Left renal pelvis (tissue), 4 donors: ENCODE measurements at regions not wholly inside any gene's neighbourhood (a gene's known extent, or its start where the extent isn't known, plus 50 kb on each side); places are given as distances from the start of the nearest gene placed in this dataset.
"Not testable (repeated sequence)": the region's sequence is repeated elsewhere in the genome, so short reads cannot be mapped to it uniquely, and the experiment has no call there.

Source experiments
- DNase-seq, 4 donors: peaks; one replicate each; pipeline ENCODE4 v3.0.0-alpha.2; 2013; ENCODE audit warnings: low read depth in 4 of 4, low spot score in 3 of 4

DNA sequence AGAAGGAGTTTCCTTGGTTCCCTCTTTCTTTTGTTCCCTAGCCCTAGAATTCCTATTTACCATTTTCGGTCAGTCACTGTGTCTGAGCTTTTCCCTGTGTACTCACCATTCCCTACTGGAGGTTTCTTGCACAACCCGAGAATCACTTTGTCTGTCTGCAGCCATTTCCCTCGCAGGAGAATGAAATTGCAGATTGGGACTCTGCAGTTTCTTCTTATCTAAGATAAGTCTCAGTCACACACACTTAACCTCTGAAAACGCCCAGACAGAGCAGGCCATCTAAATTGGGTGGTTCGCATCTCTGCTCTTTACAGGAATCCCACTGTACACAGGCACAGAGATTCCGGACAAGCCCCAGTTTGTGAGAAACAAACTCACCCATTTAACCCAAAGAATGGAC lies 58.6 kb upstream of the CNTNAP2 start:
- no peak for DNase-seq

DNA sequence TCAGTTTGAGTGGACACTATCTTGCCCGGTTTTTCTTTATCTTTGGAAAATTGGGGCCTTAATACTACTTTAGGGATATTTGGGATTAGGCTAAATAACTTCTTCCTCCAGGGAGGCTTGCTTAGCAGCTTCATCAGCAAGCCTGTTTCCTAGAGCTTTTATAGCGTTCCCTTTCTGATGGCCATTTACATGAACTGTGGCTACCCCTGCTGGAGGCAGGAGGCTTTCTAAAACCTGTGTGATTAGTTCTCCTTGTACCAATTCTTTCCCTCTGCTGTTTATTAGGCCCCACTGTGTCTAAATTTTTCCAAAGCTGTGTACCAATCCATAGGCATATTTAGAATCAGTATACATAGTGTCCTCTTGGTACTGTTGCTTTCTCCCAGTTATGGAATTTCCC lies 61.7 kb upstream of the CNTNAP2 start:
- DNase-seq, result no peak

- DNase-seq, result no peak
Measured at GRCh38 chr7:146053492-146053891, 63.1 kb upstream of the CNTNAP2 start.

- not testable (repeated sequence) for DNase-seq
Measured at GRCh38 chr7:146043310-146043709, 73.3 kb upstream of the CNTNAP2 start.

DNA sequence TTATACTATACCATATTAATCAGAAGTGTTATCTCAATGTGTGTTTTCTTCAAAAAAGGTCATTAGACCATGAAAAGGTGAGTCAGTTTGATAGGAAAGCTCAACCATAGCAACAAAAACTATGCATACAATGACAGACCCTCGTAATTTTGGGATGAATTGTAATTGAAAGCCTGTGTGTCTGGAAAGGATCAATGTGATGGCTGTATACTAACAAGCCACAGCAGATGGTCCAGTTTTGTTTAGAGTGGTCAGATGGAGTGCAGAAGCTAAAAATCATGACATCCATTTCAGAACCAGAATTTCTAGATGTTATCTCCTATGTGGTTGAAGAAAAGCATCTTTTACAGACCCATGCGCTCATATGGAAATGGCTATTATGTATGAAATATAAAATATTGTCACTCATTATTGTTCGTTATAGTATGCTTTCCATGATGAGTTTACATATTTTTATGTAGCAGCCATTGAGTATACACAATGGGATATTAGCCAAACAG lies 88.3 kb upstream of the CNTNAP2 start:
- no peak for DNase-seq

GRCh38 chr7:146027243-146027642 lies 89.4 kb upstream of the CNTNAP2 start:
- no peak for DNase-seq

GRCh38 chr7:146022776-146023175 lies 93.8 kb upstream of the CNTNAP2 start:
- no peak for DNase-seq

DNA sequence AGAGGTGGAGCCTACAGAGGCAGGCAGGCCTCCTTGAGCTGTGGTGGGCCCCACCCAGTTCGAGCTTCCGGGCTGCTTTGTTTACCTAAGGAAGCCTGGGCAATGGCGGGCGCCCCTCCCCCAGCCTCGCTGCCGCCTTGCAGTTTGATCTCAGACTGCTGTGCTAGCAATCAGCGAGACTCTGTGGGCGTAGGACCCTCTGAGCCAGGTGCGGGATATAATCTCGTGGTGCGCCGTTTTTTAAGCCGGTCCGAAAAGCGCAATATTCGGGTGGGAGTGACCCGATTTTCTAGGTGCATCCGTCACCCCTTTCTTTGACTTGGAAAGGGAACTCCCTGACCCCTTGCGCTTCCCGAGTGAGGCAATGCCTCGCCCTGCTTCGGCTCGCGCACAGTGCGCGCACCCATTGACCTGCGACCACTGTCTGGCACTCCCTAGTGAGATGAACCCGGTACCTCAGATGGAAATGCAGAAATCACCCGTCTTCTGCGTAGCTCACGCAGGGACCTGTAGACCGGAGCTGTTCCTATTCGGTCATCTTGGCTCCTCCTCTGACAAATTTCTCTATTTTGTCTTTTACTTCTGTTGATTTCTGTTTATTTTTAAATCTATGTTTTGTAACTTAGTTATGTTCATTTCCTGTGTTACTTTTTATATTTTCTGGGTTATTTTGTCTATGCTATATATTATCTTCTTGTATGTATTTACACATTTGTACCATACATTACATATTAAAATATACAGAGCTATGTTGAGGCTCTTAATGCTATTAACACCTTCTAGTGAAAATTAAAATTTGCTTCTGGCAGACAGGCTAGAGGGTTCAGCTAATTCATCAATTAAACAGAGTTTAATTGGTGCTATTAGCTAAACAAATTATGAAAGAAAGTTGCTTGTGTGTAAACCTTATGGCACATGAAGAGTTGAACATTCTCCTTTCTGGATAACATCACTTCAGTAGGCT lies 97.3 kb upstream of the CNTNAP2 start:
- DNase-seq, result not testable (repeated sequence)

- DNase-seq, result not testable (repeated sequence)
Measured at GRCh38 chr7:146017366-146017765, 99.2 kb upstream of the CNTNAP2 start.

DNA sequence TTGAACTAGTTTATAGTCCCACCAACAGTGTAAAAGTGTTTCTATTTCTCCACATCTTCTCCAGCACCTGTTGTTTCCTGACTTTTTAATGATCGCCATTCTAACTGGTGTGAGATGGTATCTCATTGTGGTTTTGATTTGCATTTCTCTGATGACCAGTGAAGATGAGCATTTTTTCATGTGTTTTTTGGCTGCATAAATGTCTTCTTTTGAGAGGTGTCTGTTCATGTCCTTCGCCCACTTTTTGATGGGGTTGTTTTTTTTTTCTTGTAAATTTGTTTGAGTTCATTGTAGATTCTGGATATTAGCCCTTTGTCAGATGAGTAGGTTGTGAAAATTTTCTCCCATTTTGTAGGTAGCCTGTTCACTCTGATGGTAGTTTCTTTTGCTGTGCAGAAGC lies 102.4 kb upstream of the CNTNAP2 start:
- DNase-seq, result not testable (repeated sequence)

DNA sequence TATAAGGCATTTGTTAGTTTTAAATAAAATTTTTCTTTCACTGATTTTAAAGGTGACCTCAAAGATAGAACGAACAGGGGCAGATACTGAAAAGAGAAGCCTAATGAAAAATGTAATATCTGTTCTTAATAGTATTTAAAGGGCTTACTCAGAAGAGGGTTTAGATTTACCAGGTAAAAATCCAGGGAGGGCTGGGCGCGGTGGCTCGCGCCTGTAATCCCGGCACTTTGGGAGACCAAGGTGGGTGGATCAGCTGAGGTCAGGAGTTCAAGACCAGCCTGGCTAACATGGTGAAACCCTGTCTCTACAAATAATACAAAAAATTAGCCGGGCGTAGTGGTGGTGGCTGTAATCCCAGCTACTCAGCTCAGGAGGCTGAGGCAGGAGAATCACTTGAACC lies 108.3 kb upstream of the CNTNAP2 start:
- no peak for DNase-seq

GRCh38 chr7:146004805-146005204 lies 111.8 kb upstream of the CNTNAP2 start:
- no peak for DNase-seq

- no peak for DNase-seq
Measured at GRCh38 chr7:146002431-146003078, 114.0 kb upstream of the CNTNAP2 start.

- DNase-seq, result no peak
Measured at GRCh38 chr7:146002008-146002407, 114.6 kb upstream of the CNTNAP2 start.

- DNase-seq, result no peak
Measured at GRCh38 chr7:146000882-146001281, 115.7 kb upstream of the CNTNAP2 start.

DNA sequence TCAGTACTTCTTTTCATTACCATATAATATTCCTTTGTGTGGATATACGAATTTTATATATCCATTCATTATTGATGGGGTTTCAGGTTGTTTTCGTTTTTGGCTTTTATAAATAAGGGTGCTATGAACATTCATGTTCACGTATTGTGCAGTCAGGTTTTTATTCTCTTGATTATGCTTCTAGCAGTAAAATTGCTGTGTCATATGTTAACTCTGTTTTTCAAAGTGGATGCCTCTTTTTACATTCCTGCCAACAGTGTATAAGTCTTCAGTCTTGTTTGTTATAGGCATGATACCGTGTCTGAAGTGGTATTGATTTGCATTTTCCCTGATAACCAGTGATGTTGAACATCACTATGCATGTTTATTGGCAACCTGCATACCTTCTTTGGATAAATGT lies 127.1 kb upstream of the CNTNAP2 start:
- DNase-seq, result no peak

DNA sequence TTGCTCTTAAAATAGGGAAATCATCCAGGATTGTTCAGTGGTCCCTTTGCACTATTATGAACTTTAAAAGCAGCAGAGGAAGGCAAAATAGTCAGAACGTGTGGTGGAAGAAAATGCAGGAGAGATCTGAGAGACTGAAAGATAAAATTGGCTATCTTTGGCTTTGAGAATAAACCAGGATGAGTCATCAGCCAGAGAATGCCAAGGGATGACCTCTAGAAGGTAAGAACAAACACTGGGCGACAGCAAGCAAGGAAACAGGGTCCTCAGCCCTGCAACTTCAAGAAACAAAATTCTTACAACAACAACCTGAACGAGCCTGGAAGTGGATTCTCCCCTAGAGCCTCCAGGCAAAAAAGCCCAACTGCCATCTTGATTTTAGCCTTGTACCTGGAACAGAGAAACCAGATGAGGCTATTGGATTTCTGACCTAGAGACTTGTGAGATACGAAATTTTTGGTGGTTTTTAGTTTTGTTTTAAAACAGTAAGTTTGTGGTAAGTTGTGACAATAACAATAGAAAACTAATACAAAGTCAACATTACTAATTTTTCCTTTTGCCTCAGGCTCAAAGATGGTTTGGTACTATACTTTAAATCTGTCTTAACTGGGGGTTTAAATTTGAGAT lies 130.2 kb upstream of the CNTNAP2 start:
- DNase-seq, result no peak

DNA sequence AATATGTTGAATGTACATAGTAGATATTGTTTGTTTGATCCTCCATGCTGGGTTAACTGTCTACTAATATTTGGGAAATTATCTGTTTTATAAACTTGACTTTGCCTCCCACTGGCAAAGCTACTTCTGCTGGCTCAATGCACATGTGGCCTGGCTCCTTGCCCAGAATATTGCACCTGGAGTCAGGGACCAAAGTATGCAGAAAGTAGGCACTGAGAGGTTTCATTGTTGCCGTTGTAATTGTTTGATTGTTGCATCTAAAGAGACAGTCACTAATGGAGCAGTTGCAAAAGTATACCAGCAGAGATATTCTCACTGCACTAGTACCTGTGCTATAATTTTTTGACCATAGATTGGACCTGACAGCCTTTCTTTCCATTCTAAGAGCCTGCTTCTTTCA lies 137.8 kb upstream of the CNTNAP2 start:
- no peak for DNase-seq

- no peak for DNase-seq
Measured at GRCh38 chr7:145959981-145960380, 156.6 kb upstream of the CNTNAP2 start.

DNA sequence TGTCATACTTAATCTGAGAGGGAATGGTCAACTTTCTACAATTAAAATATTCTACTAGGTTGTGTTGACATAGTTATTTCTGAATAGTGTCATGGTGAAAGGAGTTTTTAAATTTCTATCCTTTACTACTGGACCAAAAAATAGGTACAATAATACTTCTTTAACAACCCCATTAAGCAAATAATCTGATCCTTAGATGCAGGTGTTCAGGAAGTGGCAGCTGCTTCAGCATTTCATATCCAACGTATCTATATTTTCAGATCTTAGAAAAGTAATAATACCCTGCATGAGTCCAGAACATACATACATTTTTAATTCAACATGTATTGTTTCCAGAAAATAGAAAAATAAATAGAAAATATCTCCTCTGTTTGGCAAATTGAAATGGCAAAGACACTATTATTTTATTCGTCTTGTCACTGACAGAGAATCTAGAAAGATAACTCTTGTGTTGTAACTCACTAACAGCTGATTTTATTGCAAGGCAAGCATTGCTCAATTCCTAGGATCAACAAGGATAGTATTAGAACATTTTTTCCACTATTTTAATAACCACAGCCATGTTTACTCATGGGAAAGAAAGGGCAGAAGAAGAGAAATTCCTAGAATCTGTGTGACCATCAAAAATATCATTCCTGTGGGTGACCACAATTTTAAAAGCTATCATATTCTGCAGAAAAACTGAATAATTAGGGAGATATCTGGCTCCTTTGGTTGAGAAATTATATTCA lies 159.3 kb upstream of the CNTNAP2 start:
- DNase-seq, result no peak

GRCh38 chr7:145951566-145951965 lies 165.0 kb upstream of the CNTNAP2 start:
- DNase-seq, result no peak
